ENCODE measurements at regions not wholly inside any gene's neighbourhood (a gene's known extent, or its start where the extent isn't known, plus 50 kb on each side); places are given as distances from the start of the nearest gene placed in this dataset.

DNA sequence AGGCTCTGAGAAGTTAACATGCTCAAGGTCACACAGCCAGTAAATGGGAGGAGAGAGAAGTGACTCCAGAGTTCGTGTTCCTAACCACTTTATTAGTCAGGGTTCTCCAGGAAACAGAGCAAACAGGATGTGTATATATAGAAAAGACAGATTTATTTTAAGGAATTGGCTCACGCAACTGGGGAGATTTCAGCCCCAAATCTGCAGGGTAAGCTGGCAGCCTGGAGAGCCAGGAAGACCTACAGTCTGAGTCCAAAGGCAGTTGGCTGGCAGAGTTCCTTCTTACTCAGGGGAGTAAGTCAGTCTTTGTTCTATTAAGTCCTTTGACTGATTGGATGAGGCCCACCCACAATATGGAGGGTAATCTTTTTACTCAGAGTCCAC, 118.2 kb upstream of the PROK2 start:
- no peak overlapping the region for H3K27ac ChIP-seq (ENCODE audit: insufficient read depth, low read depth, low read length)
- dilution Hi-C loops (cut with MboI; ENCODE audit: extremely low pct_ligation_motif_present, low sequenced_read_pairs) (no loop called here), intact Hi-C loops (cut with micrococcal nuclease) (no loop called here)
- ChIA-PET CTCF (no interaction called here), POLR2A (no interaction called here)
- no peaks in the 10 kb centered on the region for H3K27me3 ChIP-seq (ENCODE audit: control insufficient read depth in 2 of 2, insufficient read depth in 2 of 2, low read length in 2 of 2)
- H3K9me3 ChIP-seq (replicated peaks; ENCODE audit: control insufficient read depth, insufficient read depth, low read length), result no peaks in the 10 kb centered on the region
- H3K4me2 ChIP-seq (ENCODE audit: insufficient read depth, low read length), result no peak overlapping the region
- FAIRE-seq (no peak), DNase-seq (ENCODE audit: low read depth, low spot score) (no peak)
- no peak overlapping the region for H3K4me3 ChIP-seq (replicated peaks in 1 of 3; ENCODE audit: insufficient read depth in 1 of 3, low read depth in 1 of 3, low read length in 3 of 3)
- no peaks in the 10 kb centered on the region for H3K4me1 ChIP-seq (ENCODE audit: control insufficient read depth, extremely low read depth, insufficient read depth, low read length)
- H2AFZ ChIP-seq (ENCODE audit: low read depth, low read length), result no peak overlapping the region
- no peaks in the 10 kb centered on the region for H3K9me1 ChIP-seq (replicated peaks; ENCODE audit: control insufficient read depth, extremely low read depth, insufficient read depth, low read length)
- TF ChIP-seq FOS (IDR thresholded peaks at IDR 0.05; ENCODE audit: borderline replicate concordance, insufficient read depth, low read length), result no peak
- TF ChIP-seq POLR2A (IDR thresholded peaks at IDR 0.05; ENCODE audit: low read depth, low read length), result no peak
- no peak overlapping the region for H3K9ac ChIP-seq (replicated peaks; ENCODE audit: extremely low read depth, insufficient read depth, low read length)
- no peaks in the 10 kb centered on the region for H3K79me2 ChIP-seq (ENCODE audit: control insufficient read depth, insufficient read depth, low read length)
- no peaks in the 10 kb centered on the region for H4K20me1 ChIP-seq (replicated peaks; ENCODE audit: control insufficient read depth, extremely low read depth, insufficient read depth, low read length)
- H3K36me3 ChIP-seq (ENCODE audit: control insufficient read depth in 2 of 2, extremely low read depth in 1 of 2, insufficient read depth in 2 of 2, low read length in 2 of 2), result no peaks in the 10 kb centered on the region
- BruUV-seq (replicated peaks), result no TSS peak

DNA sequence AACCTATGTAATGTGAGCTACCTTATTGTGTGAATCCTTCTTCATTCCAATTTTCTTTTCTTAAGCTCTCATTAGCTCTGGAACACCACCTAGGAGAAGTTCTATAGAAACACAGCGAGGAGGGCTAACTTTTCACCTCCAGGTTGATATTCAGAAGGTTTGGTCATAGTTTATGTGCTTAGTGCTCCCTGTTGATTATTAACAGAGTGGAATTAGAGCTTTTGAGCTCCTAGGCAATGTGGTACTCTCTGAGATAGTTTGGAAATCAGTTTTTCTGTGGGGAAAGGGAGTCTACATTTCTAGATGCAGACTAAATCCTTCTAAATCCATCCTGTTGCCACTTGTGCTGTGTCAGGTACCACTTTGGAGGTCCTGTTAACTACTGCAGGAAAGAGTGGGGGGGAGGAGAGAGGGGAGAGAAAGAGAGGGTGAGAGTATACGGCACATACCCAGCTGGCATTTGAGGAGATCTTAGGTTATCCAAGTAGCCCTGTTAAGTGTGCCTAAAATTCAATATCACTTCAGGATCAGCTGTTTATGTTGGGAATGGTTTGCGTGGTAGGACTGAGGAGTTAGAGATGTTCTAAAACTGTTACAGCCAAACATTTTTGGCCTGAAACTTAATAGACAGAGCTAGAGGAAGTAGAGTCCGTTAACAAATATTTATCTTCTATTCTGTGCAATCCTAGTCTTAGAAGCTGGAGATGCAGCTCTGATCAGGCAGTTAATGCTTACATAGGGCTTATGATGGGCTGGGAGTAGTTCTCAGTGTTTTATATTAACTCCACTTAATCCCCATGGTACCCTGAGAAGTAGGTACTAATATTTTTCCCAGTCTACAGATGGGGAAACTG, 117.5 kb upstream of the PROK2 start:
- Histone ChIP-seq H3K4me2 (ENCODE audit: insufficient read depth, low read length) (no peak overlapping the region), H3K27ac (ENCODE audit: insufficient read depth, low read depth, low read length) (no peak overlapping the region), H4K20me1 (replicated peaks; ENCODE audit: control insufficient read depth, extremely low read depth, insufficient read depth, low read length) (no peaks in the 10 kb centered on the region), H3K9me1 (replicated peaks; ENCODE audit: control insufficient read depth, extremely low read depth, insufficient read depth, low read length) (no peaks in the 10 kb centered on the region), H2AFZ (ENCODE audit: low read depth, low read length) (no peak overlapping the region), H3K27me3 (ENCODE audit: control insufficient read depth in 2 of 2, insufficient read depth in 2 of 2, low read length in 2 of 2) (no peaks in the 10 kb centered on the region), H3K4me3 (replicated peaks in 1 of 3; ENCODE audit: insufficient read depth in 1 of 3, low read depth in 1 of 3, low read length in 3 of 3) (no peak overlapping the region), H3K79me2 (ENCODE audit: control insufficient read depth, insufficient read depth, low read length) (no peaks in the 10 kb centered on the region), H3K9ac (replicated peaks; ENCODE audit: extremely low read depth, insufficient read depth, low read length) (no peak overlapping the region), H3K36me3 (ENCODE audit: control insufficient read depth in 2 of 2, extremely low read depth in 1 of 2, insufficient read depth in 2 of 2, low read length in 2 of 2) (no peaks in the 10 kb centered on the region), H3K4me1 (ENCODE audit: control insufficient read depth, extremely low read depth, insufficient read depth, low read length) (no peaks in the 10 kb centered on the region), H3K9me3 (replicated peaks; ENCODE audit: control insufficient read depth, insufficient read depth, low read length) (no peaks in the 10 kb centered on the region)
- FAIRE-seq (no peak), DNase-seq (ENCODE audit: low read depth, low spot score) (no peak)
- TF ChIP-seq, protein P1, sequence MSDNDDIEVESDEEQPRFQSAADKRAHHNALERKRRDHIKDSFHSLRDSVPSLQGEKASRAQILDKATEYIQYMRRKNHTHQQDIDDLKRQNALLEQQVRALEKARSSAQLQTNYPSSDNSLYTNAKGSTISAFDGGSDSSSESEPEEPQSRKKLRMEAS (IDR thresholded peaks at IDR 0.05; ENCODE audit: insufficient read depth, insufficient read length), result no peak
- no peak for TF ChIP-seq EZH2 (IDR thresholded peaks at IDR 0.05; ENCODE audit: borderline replicate concordance, low read depth, low read length, severe bottlenecking)
- dilution Hi-C loops (cut with MboI; ENCODE audit: extremely low pct_ligation_motif_present, low sequenced_read_pairs) (no loop called here), intact Hi-C loops (cut with micrococcal nuclease) (no loop called here)
- no TSS peak for BruUV-seq (replicated peaks)
- CTCF ChIA-PET, result no interaction called here
- POLR2A ChIA-PET, result no interaction called here

Data from endothelial cell of umbilical vein (primary cell).